ENCODE measurements at regions not wholly inside any gene's neighbourhood (a gene's known extent, or its start where the extent isn't known, plus 50 kb on each side); places are given as distances from the start of the nearest gene placed in this dataset.
A peak's percentile ranks its signal among the peaks of the same experiment; 100 is the strongest.
"Not testable (repeated sequence)": the region's sequence is repeated elsewhere in the genome, so short reads cannot be mapped to it uniquely, and the experiment has no call there.

DNA sequence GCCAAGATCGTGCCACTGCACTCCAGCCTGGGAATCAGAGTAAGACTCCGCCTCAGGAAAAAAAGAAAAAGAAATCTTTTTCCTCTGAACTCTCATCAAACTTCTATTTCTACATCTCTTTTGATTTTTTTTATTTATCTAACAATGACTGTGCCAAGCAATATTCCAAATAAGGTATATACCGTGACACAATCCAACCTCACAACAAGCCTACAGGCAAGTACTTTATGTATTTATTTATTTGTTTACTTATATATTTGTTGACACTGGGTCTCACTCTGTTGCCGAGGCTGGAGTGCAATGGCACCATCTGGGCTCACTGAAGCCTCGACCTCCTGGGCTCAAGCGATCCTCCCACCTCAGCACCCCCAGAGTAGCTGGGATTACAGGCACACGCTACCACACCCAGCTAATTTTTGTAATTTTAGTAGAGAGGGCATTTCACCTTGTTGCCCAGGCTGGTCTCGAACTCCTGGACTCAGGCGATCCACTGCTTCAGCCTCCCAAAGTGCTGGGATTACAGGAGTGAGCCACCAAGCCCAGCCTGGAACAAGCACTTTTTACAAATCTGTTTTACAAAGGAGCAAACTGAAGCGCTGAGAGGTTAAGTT, 94.9 kb upstream of the CHD2 start:
- no peak for DNase-seq

GRCh38 chr15:92806171-92806570, 94.0 kb upstream of the CHD2 start:
- DNase-seq: not testable (repeated sequence)

- no peak for DNase-seq
Measured at GRCh38 chr15:92806763-92807162, 93.4 kb upstream of the CHD2 start.

DNA sequence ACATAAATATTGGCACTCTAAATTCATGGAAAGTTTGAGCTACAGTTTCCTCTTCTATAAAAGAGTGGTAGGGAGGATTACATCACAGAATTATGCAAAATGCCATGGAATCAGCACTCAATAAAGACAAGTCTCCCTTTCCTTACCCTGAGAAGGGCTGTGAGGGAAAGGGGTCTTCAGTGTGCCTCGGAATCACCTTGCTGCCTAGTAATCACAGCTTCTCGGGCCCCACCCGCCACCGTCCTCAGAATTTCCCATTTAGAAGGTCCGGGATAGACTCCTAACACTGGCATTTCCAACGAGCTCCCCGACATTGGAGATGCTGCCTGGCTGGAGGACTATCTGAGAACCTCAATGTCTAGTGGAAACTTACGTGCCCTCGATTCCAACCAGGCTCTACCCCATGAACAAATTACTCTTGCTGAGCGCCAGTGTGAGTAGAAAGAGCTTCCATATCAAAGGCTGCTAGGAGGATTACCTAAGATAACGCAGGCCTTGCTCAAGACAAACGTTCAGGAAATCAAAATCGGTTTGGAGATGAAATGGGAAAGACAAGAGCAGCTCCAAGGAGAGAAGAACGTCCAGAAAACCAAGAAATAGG, 92.1 kb upstream of the CHD2 start:
- DNase-seq: peak; percentile 37

- DNase-seq: no peak
Measured at GRCh38 chr15:92808598-92809063, 91.5 kb upstream of the CHD2 start.

DNA sequence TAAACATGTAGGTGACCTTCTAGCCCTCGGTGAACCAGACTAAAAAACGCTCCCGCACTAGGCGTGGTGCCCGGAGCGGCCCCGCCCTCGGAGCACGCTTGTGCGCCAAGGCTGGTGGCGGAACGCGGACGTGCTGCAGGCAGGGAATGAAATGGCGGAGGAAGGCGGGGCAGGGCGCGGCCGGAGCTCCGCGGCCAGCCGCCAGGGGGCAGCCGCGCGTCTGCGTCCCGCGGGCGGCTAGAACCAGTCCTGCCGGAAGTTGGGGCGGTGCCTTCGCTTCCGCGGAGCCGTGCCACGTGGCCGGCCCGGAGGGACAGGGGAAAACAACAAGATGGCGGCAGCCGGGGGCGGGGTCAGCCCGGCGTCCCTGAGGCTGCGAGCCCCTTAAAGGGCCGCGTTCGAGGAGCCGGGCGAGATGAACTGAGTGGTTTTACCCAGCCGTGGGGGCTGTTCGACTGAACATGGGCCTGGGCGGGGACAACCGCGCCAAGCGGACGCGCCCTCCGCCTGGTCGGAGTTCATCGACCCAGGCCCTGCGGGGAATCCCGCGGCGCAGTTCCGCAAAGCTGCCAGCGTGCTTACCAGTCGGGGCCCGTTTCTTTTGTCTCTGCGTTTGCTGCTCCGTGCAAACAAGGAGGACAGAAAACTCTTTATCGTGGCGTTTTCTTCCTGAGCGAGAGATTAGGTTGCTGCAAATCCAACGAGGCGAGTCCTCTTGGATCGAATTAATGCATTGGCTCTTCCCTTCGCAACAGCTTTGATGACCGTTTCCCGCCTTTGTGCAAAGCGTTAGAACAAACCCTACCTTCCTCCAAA, 90.9 kb upstream of the CHD2 start:
- peak; percentile 98 for DNase-seq

GRCh38 chr15:92809880-92810361, 90.2 kb upstream of the CHD2 start:
- DNase-seq: peak; percentile 48

DNA sequence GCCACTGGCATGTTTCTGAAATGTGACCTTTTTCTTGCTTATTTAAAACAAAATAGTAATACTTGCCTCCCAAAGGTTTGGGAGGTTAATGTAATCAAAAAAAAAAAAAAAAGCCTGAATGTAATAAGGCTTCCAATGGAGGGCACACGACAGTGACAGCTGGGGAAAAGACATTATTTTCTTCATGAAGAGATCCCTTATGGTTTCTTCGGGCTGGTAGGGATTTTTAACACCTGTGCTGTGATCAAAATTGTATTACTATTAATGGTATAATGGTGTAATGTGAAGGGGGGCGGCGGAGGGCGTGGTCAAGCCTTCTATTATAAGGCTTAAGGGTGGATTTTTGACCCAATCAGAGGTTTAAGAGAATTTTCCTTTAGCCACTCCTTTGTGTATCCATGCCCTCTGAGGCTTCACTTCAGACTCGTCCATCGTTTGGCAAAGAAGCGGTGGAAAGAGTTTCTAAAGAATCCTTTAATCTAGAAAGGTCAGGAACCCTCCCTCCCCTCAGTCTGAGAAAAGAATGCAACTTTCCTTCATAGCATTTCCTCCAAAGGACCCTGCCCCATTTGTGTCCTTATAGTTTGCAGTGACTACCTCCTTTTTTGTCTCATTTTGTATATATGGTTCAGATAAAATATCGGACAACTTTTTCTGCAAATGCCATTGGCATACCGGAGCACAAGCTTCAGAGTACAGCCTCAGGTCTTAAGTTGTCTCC, 89.5 kb upstream of the CHD2 start:
- DNase-seq: peak; percentile 44

- peak; percentile 50 for DNase-seq
Measured at GRCh38 chr15:92811148-92811913, 88.8 kb upstream of the CHD2 start.

GRCh38 chr15:92812271-92812670, 87.9 kb upstream of the CHD2 start:
- no peak for DNase-seq

- DNase-seq: peak; percentile 75
Measured at GRCh38 chr15:92813485-92813884, 86.6 kb upstream of the CHD2 start.

- DNase-seq: peak; percentile 26
Measured at GRCh38 chr15:92817339-92817886, 82.7 kb upstream of the CHD2 start.

GRCh38 chr15:92818651-92819277, 81.4 kb upstream of the CHD2 start:
- DNase-seq: no peak

- peak; percentile 14 for DNase-seq
Measured at GRCh38 chr15:92819278-92820235, 80.6 kb upstream of the CHD2 start.

GRCh38 chr15:92820236-92821021, 79.7 kb upstream of the CHD2 start:
- peak; percentile 89 for DNase-seq

GRCh38 chr15:92821491-92822116, 78.5 kb upstream of the CHD2 start:
- DNase-seq: no peak

GRCh38 chr15:92822216-92823144, 77.6 kb upstream of the CHD2 start:
- no peak for DNase-seq

DNA sequence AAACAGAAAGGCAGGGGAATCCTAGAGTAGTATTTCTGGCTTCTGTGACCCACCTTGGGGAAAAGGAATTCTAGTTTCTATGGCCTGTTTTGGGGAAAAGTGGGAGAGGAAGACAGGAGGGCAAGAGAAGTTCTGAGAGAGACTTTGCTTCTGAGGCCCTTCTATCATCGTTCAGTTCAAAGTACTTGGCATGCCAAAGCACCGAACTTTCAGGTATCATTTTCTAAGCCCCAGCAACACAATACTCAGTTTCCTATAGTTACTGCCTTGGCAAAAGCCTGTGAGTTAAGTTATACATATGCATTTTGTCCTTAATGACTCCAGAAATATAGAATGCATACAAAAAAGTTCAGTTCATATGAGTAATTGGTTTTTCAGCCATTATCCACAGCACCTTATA, 74.1 kb upstream of the CHD2 start:
- DNase-seq: no peak
